CD1c-positive myeloid dendritic cell (primary cell): ENCODE measurements at regions not wholly inside any gene's neighbourhood (a gene's known extent, or its start where the extent isn't known, plus 50 kb on each side); places are given as distances from the start of the nearest gene placed in this dataset.

ENCODE experiments used
- DNase-seq: peaks from one replicate; pipeline ENCODE4 v3.0.0-alpha.2; 2016; ENCODE audit errors: extremely low spot score

- DNase-seq, result no peak
Measured at GRCh38 chr2:22221006-22221405, 1097.2 kb downstream of the TDRD15 start.

GRCh38 chr2:22238967-22239366 is 1115.2 kb downstream of the TDRD15 start:
- DNase-seq, result no peak

- DNase-seq, result no peak
Measured at GRCh38 chr2:22247466-22247865, 1123.7 kb downstream of the TDRD15 start.

GRCh38 chr2:22248851-22249250 is 1125.1 kb downstream of the TDRD15 start:
- no peak for DNase-seq

- DNase-seq, result no peak
Measured at GRCh38 chr2:22253171-22253570, 1129.4 kb downstream of the TDRD15 start.

GRCh38 chr2:22261165-22261564 is 1123.8 kb upstream of the KLHL29 start:
- no peak for DNase-seq

GRCh38 chr2:22270341-22270740 is 1114.6 kb upstream of the KLHL29 start:
- no peak for DNase-seq

GRCh38 chr2:22273853-22274252 is 1111.1 kb upstream of the KLHL29 start:
- peak; percentile 26 for DNase-seq

GRCh38 chr2:22274661-22275060 is 1110.3 kb upstream of the KLHL29 start:
- no peak for DNase-seq

- DNase-seq, result peak; percentile 73
Measured at GRCh38 chr2:22276696-22277095, 1108.3 kb upstream of the KLHL29 start.

- DNase-seq, result no peak
Measured at GRCh38 chr2:22279541-22279940, 1105.4 kb upstream of the KLHL29 start.

- peak; percentile 82 for DNase-seq
Measured at GRCh38 chr2:22281033-22281432, 1103.9 kb upstream of the KLHL29 start.

GRCh38 chr2:22282220-22282619 is 1102.8 kb upstream of the KLHL29 start:
- DNase-seq, result peak; percentile 38

GRCh38 chr2:22282916-22283315 is 1102.1 kb upstream of the KLHL29 start:
- DNase-seq, result no peak

GRCh38 chr2:22283436-22283835 is 1101.5 kb upstream of the KLHL29 start:
- no peak for DNase-seq

GRCh38 chr2:22290302-22290701 is 1094.7 kb upstream of the KLHL29 start:
- peak; percentile 49 for DNase-seq

- DNase-seq, result no peak
Measured at GRCh38 chr2:22290909-22291473, 1094.0 kb upstream of the KLHL29 start.

GRCh38 chr2:22301228-22301627 is 1083.8 kb upstream of the KLHL29 start:
- DNase-seq, result no peak

- no peak for DNase-seq
Measured at GRCh38 chr2:22326250-22326649, 1058.7 kb upstream of the KLHL29 start.

GRCh38 chr2:22329211-22330154 is 1055.5 kb upstream of the KLHL29 start:
- DNase-seq, result no peak

- no peak for DNase-seq
Measured at GRCh38 chr2:22336414-22336813, 1048.6 kb upstream of the KLHL29 start.

GRCh38 chr2:22340716-22341115 is 1044.3 kb upstream of the KLHL29 start:
- DNase-seq, result no peak

GRCh38 chr2:22347306-22347705 is 1037.7 kb upstream of the KLHL29 start:
- DNase-seq, result no peak
